Epithelial cell of esophagus (primary cell): ENCODE measurements at regions not wholly inside any gene's neighbourhood (a gene's known extent, or its start where the extent isn't known, plus 50 kb on each side); places are given as distances from the start of the nearest gene placed in this dataset.
A peak's percentile ranks its signal among the peaks of the same experiment; 100 is the strongest.

Experiments used
- DNase-seq: peaks from one replicate; pipeline ENCODE4 v3.0.0; 2010; ENCODE audit warnings: low read depth
- H3K4me3 ChIP-seq: 2 replicates; pipeline ENCODE4 v1.5.1; 2011; ENCODE audit warnings: mild to moderate bottlenecking, low read length, control low read depth
- CTCF ChIP-seq: IDR thresholded peaks from 2 replicates; pipeline ENCODE4 v1.5.1; 2011; ENCODE audit warnings: low read depth, mild to moderate bottlenecking, low read length, control low read depth, inconsistent platforms; ENCODE audit not compliant: insufficient read depth; ENCODE audit errors: missing control alignments

- no peak for TF ChIP-seq CTCF
- H3K4me3 ChIP-seq: no peak overlapping the region
- no peak for DNase-seq
Observed at GRCh38 chr6:85026021-85026420, 261.6 kb upstream of the TBX18 start.

GRCh38 chr6:85023721-85024120, 259.3 kb upstream of the TBX18 start:
- H3K4me3 ChIP-seq: no peak overlapping the region
- no peak for TF ChIP-seq CTCF
- no peak for DNase-seq

DNA sequence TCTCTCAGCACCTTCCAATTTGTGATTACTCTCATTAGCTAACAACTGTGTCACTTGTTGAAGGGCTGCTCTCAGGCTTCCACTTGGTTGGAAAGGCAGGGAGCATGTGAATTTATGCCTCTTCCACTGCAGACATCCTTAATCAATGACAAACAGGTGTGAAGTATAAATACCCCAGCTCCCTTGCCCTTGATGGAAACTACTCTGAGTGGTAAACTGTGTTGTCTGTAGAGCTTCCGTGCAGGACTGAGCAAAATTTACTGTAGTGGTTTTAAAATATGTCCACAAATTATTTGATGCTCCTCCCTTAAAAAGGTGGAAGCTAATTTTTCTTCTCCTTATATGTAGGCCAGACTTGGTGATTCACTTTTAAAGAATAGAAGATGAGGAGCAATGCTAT, 253.0 kb upstream of the TBX18 start:
- no peak overlapping the region for H3K4me3 ChIP-seq
- TF ChIP-seq CTCF: no peak
- no peak for DNase-seq

GRCh38 chr6:85016726-85017125, 252.3 kb upstream of the TBX18 start:
- no peak for TF ChIP-seq CTCF
- no peak overlapping the region for H3K4me3 ChIP-seq
- DNase-seq: no peak

GRCh38 chr6:85015396-85015990, 251.1 kb upstream of the TBX18 start:
- peak; percentile 59 for DNase-seq
- no peak overlapping the region for H3K4me3 ChIP-seq
- peak; percentile 78 for TF ChIP-seq CTCF

- no peak for TF ChIP-seq CTCF
- DNase-seq: no peak
- H3K4me3 ChIP-seq: no peak overlapping the region
Observed at GRCh38 chr6:85010865-85011264, 246.5 kb upstream of the TBX18 start.

DNA sequence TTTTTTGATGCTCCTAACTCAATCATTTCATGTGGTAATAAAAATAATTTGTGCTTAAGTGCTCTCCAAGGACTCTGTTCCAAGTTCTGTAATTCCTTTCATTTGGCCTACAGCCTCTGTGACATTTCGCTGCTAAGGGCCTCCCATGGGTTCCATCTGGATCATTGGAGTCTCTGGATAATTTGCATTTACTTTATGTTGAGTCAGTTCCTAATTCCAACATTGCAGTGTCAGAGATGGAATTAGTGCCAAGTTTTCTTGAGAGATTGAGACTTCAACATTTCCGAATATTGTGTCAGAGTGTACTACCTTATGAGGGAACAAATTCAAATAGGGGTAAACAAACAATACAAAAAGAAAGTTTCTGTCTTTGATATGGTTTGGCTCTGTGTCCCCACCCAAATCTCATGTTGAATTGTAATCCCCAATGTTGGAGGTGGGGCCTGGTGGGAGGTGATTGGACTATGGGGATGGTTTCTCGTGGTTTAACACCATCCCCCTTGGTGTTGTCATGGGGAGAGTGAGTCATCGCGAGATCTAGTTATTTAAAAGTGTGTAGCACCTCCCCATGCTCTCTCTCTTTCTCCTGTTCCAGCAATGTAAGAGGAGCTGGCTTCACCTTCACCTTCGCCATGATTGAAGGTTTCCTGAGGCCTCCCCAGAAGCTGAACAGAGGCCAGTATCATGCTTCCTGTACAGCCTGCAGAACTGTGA, 244.1 kb upstream of the TBX18 start:
- H3K4me3 ChIP-seq: no peak overlapping the region
- no peak for TF ChIP-seq CTCF
- peak; percentile 27 for DNase-seq
